IPS-NIHi11 (cell line): ENCODE measurements at regions not wholly inside any gene's neighbourhood (a gene's known extent, or its start where the extent isn't known, plus 50 kb on each side); places are given as distances from the start of the nearest gene placed in this dataset.
"Not testable (repeated sequence)": the region's sequence is repeated elsewhere in the genome, so short reads cannot be mapped to it uniquely, and the experiment has no call there.

Experiments used
- DNase-seq: peaks from one replicate; pipeline ENCODE4 v3.0.0; 2012; ENCODE audit warnings: mixed read lengths, low spot score

DNA sequence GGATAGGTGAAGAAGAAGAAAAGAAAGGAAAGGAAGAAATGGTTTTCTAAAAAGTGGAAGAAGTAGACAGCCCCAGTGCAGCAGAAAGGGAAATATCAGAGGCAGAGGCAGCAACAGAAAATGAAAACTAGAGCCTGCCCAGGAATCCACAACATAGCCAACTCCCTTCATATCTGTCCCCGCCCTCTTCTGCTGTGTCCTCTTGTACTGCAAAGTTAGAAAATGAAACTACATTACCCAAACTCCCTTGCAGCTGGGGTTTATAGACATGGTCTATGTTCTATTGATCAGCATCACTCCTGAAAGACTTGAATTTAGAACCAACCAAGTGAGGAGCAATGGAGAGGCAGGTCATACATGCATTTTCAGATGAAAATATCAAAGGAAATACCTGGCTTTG is 200.5 kb upstream of the PHACTR1 start:
- no peak for DNase-seq

DNA sequence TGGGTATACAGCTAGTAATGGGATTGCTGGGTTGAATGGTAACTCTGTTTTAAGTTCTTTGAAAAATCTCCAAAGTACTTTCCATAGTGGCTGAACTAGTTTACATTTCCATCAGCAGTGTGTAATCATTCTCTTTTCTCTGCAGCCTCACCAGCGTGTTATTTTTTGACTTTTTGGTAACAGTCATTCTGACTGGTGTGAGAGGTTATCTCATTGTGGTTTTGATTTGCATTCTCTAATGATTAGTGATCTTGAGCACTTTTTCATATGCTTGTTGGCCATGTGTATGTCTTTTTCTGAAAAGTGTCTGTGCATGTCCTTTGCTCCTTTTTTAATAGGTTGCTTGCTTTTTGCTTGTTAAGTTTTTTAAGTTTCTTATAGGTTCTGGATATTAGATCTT is 194.2 kb upstream of the PHACTR1 start:
- no peak for DNase-seq

DNA sequence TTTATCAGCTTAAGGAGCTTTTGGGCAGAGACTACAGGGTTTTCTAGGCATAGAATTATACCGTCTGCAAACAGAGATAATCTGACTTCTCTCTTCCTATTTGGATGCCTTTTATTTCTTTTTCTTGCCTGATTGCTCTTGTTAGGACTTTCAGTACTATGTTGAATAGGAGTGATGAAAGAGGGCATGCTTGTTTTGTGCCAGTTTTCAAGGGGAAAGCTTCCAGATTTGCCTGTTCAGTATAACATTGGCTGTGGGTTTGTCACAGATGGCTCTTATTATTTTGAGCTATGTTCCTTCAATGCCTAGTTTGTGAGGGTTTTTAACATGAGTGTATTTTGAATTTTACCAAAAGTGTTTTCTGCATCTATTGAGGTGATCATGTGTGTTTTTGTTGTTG is 192.8 kb upstream of the PHACTR1 start:
- DNase-seq = no peak

DNA sequence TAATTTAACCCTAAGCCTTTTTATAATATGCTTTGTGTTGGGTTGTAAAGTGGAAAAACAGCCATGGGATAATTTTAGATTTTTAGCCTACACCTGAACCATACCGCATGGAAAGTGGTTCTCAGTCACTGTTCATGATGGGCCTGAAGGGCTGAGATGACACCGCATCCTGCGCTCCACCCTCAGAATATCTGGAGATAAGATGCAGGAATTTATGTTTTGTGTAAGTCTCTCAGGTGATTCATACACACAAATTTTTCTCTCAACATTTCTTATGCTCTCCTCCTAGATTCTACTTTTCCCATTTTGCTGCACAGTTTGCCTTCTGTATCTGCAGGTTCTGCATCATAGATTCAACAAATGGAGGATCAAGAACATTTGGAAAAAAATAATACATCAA is 191.3 kb upstream of the PHACTR1 start:
- no peak for DNase-seq

DNA sequence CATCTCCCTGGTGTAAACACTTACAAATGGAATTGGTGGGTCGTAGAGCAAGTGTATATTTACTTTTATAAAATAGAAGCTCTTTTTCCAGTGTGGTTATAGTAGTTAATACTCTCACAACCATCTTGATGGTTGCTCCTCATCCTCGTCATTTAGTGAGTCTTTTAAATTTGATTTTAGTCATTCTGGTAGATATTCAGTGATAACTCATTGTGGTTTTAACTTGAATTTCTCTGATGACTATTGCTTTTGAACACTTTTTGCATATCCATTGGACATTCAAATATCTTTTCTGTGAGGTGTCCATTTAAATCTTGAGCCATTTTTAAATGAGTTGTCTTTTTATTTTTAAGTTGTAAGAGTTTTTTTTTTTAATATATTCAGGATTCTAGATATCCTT is 189.2 kb upstream of the PHACTR1 start:
- no peak for DNase-seq

DNA sequence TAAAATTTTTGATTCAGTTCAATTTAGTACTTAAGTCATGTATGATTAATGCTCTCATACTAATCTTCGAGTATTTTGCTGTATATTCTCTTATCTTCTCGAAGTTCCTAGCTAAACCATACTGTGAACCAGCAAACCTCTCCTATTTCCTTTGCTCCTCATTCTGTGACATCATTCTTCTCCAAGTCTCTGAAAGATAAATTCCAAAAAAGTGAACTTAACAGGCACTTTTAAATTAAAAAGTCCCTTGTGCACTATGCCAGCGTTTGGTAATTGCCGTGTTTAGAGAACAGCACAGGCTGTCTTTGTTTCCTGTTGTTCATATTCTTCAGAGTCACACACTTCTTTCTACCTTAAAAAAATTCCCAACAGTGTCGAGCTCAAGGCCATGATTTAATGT is 188.4 kb upstream of the PHACTR1 start:
- DNase-seq = no peak

DNA sequence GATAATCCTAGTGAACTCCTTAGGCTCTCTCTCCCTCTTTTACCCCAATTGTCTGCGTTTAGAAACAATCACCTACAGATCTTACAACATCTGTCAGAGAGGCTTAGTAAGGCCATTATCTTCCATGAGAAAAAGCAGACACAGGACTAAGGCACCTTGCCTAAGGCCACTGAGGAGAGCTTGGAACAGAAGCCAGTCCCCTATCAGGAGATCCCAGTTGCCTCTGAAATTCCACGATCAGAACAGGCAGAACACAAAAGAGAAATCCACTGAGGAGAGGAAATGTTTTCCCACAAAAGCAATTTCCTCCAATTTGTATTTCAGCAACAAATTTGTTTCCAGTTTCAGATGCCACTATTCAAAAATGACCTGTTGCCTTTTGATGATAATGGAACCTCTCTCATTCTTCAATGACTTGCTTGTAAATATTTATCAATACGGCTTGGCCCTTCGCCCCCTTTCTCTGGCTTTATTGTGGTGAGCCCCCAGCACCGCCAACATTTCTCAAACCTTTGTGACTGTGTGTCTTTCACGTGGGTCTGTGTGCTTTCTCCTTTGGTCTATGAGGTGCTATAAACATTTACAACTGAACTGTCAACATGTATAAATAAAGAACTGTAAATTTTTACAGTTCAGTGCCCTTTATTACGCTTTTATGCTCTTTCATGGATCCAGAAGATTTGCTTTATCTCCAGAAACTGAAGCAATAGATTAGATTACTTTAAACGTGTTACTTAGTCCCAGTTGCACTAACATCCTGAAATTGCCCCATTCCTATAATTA is 187.8 kb upstream of the PHACTR1 start:
- DNase-seq = no peak

DNA sequence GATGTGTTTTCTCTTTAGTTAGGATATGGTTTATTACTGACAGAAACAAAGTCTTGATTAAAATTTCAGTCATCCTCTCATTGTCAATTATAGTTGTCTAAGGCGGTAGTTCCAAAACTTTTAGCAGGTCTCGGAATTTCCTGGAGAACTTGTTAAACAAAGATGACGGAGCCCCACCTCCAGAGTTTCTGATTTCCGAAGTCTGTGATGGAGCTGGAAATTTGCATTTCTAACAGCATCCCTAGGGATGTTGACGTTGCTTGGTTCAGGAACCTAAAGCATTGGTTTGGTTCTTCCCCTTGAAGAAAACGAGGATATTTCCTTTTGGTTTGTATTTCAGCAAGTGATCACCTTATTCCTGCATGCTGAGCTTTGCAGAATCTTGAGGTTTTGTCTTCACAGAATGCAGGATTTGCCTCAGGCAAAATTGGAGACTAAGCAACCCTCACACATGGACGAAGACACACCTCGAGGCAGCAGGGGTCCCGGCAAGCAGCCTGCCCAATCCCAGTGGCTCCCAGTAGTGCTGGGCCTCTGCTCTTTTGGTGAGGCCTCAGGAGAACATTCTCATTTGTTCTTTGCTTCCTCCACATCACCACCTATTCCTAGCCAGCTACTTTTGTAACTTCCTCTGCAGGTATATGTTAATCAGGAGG is 187.1 kb upstream of the PHACTR1 start:
- DNase-seq = no peak

DNA sequence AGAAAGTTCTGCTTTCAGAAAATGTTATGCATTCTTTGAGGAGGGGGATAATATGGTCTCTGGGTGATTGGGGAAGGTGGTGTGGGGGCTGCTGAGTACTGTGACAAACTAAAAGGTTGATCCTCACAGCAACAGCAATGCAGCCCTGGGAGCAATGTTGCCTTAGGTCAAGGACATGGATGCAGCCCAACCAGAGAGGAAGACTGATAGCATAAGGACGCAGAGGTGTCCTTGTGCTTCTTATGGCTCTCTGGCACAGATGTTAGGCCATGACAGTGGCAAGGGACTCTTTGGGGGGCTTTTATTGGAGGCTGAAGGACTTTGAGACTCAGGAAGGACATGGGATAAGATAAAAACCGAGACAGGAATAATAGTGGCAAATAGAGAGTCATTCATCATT is 186.2 kb upstream of the PHACTR1 start:
- DNase-seq = no peak

DNA sequence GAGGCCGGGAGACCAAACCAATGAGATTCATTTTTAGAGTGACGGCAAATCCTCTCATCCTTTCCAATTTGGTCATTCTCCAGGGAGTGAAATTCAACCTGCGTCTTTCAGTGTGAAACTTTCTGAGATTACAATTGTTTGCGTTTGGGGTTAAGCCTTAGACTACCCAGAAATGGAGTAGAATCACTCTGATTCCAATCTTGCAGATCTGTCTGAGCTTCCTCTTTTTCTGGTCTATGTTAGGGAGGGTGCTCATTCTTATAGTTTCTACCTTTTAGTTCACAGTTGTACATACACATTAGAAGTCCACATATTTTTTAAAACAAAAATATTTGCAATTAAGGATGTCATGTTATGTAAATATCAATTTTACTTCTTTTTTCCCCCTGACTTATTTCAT is 183.0 kb upstream of the PHACTR1 start:
- no peak for DNase-seq

DNA sequence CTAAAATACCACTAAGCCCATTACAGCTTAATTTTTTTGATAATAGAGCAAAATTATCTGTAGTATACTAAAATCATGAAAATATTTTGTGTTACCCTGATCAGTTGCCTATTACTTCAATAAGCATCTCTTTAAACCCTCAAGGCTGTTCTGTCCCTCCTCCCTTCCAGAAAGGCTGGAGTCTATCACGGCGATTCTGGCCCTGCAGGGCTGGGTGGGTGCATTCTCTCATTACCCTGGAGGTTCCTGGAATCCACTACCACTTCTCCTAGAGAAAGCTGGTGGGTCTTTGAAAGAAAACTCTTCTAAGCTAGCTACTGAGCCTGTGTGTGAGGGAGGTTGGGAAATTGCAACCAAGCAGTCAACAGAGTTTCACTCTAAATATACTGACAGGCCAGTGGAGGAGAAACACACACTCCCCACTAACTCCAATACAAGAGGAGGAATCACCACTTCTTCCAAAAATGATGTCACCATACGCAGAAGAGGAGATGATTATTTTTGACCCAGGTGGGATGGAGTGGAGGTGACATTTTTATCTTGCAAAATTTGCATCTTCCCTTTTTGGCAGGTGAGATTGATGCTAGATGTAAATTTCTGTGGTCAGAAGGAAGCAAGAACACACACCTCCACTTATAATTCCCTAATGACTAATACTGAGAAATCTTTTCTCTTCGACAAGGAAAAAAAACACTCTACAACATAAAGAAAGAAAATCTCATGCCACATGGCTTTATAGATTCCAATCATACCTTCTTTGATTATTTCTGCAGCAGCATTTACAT is 182.3 kb upstream of the PHACTR1 start:
- no peak for DNase-seq

DNA sequence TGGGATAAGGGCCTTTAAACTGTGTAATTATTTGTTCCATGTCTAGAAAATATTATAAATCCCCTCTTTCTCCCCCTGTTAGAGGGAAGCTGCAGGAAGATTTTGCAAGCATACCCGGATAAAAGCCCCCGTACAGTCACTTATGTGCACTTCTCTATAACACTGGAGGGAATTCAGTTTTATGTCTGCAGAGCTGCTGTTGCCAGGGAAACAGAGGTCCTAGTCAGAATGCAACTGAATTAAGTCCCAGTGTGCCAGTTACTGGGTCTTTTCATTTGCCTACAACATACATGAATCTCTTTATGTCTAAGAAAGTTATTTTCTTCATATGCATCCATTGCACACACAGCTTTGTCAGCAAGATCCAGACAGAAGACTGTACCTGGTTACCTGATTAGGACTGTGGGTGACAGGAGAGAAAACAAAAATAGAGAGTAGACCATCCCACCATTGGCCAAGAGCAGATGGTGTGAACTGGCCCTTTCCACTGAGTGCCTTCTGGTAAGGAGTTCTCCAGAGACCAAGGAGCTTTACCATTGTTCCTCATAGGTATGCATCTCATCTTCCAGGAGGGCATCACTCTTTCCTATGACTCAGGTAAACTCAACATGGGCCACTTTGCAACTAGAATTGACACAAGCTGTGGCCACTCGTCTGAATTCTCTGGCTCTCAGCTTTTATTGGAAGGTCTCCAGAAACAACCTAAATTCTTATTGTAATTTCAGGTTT is 180.8 kb upstream of the PHACTR1 start:
- DNase-seq = no peak

DNA sequence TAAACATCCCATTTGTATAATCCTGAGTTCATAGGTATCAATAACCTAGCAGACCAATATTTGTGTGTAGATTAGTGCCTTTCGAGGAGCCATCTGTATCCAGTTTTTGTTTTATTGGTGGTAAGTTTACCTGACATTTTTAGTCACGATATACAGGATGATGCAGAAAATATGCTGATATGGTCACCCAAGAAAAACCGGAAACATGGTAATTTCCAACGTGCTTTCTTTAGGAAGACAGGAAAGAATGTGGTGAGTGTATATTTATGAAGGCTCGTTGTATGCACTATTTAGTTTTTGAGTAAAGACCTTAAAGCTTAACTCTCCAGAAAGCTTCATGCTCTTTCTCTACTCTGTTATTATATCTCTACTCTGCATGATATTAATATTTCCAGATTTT is 180.2 kb upstream of the PHACTR1 start:
- no peak for DNase-seq

DNA sequence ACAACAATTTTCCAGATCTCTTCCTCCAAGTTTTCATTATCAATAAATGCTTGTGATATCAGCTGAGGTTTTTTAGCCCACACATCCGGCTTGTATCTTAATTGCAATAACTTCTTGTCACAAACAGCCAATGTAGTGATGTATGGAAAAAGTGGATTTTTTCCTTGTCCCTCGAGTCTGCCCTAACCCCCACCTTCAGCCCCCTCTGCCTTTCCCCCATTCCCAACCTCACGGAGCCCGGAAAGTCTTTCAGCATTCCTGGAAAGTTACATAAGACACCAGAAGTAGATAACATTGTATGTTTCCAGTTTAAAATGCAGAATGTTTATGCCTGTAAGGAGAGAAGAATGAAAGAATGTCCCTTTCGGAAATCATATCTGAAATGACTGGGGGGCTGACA is 179.2 kb upstream of the PHACTR1 start:
- DNase-seq = no peak

DNA sequence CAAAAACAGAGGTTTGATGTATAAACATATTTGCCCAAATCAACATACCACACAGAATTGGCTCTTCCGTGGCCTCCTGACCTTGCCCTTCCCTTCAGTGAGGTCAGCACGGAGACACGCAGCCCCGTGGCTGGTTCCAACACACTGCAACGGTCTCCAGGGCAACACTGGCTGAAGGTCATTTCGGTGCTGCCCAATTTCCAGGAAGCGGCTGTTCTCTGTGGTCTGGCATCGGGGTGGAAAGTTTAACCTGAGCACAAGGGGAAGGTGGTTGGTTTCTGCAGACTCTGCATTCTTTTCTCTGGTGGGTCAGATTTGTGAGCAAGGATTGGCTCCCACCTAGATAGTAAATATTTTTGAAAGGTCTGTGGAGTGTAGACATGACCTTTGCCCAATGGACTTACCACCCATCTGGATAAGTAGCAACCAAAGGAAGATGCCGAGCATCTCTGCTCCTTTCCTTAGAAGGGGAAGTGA is 177.6 kb upstream of the PHACTR1 start:
- DNase-seq = no peak

DNA sequence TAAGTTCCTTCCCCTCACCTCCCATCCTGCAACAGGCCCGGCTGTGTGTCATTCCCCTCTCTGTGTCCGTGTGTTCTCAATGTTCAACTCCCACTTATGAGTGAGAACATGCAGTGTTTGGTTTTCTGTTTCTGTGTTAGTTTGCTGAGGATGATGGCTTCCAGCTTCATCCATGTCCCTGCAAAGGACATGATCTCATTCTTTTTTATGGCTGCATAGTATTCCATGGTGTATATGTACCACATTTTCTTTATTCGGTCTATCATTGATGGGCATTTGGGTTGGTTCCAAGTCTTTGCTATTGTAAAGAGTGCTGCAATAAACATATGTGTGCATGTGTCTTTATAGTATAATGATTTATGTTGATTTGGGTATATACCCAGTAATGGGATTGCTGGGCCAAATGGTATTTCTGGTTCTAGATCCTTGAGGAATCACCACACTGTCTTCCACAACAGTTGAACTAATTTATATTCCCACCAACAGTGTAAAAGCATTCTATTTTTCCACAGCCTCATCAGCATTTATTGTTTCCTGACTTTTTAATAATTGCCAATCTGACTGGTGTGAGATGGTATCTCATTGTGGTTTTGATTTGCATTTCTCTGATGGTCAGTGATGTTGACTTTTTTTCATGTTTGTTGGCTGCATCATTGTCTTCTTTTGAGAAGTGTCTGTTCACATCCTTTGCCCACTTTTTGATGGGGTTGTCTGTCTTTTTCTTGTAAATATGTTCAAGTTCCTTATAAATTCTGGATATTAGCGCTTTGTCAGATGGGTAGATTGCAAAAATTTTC is 174.1 kb upstream of the PHACTR1 start:
- not testable (repeated sequence) for DNase-seq

DNA sequence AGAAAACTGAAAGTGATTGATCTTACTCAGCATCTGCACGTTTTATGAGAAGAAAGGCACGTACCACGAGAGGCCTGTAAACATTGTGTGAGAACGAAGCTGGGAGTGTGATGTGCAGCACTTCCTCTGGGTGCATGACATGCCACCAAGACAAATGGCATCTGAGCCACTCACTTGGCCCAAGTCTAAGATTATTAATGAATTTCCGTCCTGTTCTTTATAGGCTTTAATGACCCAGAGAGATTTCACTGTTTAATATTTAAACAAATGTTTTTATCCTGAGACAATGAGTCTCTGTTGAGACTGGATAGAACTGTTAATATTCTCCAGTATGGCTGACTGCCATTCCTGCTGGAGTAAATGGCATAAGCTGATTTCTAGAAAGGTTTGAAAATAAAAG is 172.6 kb upstream of the PHACTR1 start:
- DNase-seq = no peak

DNA sequence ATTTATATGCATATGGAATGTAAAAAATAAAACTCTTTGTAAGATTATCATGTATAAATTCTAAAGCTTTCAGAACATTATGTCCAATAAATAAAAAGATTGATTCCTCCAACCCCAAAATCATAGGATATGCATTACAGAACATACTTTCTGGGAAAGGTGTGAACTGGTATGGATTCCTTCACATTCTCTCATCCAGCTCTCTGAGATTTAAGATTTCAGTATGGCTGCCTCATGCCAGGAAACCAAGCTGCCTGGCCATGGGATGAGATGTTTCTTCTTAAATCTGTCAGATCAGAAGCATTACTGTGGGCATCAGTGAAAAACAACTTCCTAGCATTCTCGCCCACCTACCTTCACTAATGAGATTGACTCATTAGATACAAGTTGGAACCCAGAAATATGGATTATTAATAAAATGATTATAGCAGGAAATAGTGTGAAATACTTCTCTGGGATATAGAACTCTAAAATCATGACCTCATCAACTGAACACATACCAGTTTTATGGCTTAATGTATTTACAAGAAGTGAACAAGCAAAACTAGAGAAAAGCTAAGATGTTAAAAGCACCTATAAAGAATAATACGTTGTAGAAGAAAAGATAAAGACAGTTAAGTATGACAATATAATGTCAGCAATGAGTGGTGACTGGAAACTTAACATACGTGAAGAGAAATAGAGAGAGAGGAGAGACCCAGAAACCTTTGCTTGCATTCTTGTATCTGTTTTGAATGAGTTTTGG is 171.6 kb upstream of the PHACTR1 start:
- no peak for DNase-seq

DNA sequence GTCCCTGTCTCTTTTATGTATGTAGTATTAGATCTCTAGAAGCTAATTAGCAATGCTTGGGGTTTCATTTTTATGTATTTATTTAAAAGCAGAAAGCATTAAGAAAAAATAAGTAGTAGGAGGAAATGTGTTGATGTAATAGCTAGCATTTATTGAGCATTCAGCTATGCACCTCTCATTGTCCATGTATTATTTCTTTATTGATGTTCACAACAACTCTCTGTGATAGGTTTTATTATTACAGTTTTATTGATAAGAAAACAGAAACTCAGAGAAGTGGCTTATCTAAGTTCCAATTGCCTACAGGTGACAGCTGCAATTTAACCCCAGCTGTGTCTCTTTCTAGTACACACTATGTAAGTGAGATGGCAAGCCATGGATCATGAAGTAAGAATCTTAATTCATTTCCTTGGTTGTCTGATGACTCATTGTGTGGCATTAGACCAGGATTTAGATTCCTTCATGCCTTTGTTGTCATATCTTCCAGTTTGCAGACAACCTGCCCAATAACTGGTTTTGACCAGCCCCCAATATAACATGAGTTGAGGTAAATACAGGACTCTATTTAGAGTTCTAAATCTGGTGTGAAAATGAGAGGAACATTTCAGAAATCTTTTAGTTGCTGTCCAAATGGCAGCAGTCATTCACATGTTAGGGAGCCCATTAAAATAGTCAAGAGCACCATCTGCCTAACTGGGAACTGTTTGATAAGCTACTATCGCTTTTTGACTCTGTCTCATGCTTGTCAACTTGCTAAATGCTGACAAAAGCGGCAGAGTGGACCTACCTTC is 170.8 kb upstream of the PHACTR1 start:
- no peak for DNase-seq
